Activated CD8-positive, alpha-beta memory T cell treated with anti-CD3 and anti-CD28 coated beads, Interleukin-2, amount 50 U/mL, for 48 hours (primary cell): ENCODE measurements at regions not wholly inside any gene's neighbourhood (a gene's known extent, or its start where the extent isn't known, plus 50 kb on each side); places are given as distances from the start of the nearest gene placed in this dataset.

Experiments
- DNase-seq: peaks from one replicate; pipeline ENCODE4 v3.0.0-alpha.2; 2020

- DNase-seq: no peak
Measured at GRCh38 chr2:64196963-64197362, 52.7 kb upstream of the PELI1 start.

- no peak for DNase-seq
Measured at GRCh38 chr2:64201151-64201550, 56.9 kb upstream of the PELI1 start.

DNA sequence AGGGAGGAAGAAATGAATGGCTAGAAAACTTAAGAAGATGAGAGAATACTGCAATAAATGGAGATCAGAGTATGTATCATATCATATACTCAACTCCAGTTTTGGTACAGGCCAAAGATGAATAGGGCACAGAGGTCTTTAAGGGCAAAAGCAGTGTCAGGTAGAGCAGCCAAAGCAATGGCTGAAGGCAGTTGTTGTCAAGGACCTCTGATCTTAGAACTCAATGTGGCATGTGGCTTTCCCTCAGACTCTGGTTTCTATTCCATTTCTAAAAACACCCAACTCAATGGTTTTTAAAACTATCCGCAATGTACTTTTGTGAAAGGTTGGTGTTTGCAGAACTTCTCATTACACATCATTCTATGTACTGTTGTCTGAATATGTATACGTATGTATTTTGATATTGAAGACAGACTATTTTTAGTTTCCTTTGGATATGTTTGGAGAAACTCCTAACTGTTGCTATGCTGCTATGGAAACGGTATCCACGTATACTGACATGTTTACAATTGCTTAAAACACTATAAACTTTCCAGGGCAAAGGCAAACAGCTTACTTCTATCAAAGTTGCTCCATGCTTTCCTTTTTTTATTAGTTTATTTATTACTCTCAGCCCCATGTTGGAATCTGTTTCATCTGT, 58.1 kb upstream of the PELI1 start:
- no peak for DNase-seq

DNA sequence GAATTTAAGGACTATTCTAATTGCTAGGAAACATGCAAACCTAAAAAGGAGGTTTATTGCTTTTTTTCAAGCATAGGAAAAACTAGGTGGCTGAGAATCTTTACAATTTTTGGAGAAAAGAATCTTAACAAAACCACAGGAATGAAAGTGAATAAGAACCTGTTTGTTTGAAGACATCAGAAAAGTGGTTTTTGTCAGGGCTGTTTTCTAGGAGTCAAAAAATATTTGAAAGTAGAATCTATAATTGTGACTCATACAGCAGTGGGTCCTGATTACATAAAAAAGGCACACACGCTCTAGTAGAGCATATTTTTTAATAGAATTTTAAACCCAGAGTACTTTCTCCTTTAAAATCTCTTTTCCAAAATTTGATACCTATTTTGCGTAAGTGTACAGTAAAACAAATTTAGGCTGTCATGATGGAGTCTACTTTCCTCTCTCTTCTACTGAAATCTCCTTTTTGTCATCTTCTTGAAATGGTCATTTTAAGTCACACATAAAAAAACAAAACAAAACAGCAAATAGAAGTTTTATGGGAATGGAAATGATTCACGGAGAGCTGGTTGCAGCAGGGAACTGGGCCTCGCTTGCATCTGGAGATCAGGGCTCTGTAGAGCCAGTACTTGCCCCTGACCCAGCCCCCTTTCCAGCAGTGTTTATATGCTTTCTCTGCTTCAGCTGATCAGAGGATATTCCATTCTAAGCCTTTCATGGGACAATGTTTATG, 59.1 kb upstream of the PELI1 start:
- DNase-seq: no peak

DNA sequence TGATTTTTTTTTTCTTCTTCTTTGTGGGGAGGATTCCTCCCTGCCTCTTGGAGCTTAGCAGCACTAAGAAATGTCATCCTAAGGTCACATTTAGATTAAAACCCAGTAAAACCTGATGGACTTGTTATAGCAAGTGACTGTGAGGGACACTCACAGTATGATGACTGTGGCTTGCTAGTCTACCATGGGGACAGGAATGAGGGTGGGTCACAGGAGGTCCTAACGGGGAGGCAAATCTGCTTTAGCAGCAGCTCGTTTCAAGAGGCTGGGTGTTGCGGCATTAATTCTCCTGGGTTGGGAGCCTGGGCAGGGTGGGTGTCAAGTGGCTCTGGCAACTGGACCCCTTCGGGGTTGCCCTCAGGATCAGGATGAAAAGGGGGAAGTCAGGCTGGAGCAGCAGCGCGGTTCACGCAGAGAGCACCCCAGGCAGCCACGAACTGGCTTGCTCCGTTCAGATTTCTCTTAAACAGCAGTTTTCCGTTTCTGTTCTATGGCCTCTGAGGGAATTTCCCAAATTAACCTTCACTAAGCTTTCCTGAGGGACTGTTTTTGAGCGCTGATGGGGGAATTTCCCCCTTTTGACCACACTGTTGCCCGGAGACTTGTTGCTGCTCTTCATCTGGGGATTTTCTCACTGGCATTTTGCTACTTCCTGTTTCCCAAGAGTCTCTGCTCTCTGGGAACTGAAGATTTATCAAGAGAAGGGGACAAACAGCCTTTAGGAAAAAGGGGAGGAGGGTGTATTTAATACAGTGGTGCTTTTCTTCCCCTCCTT, 59.8 kb upstream of the PELI1 start:
- peak; percentile 61 for DNase-seq

DNA sequence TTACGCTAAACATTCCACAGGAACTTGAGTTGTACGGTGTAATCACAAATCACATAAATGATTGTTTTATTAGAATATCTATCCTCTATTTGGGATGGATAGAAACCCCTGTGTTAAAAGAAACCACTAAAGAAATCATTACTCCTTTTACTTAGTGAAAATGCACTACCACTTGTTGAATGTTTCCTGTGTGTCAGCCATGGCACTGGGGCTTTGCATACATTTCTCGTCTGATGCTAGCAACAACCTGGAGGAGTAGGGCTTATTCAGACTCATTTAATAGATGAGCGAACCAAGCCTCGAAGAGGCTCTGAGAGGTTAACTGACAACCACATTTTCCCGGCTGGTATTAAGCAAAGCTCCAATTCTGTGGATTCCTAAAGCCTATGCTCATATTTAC, 60.5 kb upstream of the PELI1 start:
- no peak for DNase-seq

DNA sequence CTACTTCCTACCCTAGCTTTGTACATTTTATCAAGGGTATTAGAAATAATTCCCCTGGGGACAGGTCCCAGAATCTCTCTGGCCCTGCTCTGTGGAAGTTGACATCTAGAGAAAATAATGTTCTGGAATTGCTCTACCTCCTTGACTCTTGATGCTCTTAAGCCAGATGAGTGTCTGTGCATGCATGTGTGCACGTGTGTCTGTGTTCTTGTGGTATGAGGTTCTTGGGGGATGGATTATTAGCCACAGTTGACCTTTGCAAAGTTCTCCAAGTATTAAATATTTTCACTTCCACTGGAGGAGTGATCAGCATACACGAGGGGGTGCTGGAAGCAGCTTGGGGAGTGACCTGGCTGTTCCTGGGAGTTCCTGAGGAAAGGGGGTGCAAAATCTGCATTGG, 61.2 kb upstream of the PELI1 start:
- no peak for DNase-seq

DNA sequence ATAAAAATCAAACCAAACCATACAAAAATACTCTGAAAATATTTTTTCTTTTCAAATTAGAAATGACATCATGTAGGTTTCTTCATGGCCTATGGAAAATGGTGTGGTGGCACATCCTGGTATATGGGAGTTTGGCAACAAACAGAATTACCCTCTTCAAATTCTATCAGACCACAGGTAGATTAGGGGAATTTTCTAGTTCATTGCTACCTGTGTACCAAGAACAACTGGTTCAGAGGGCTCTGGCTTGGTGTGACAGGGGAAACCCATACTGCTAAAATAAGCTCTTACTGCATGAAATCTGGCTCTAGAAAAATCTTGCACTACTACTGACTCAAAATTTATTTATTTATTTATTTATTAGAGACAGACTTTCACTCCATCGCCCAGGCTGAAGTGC, 63.4 kb upstream of the PELI1 start:
- no peak for DNase-seq

- no peak for DNase-seq
Measured at GRCh38 chr2:64210816-64211215, 66.6 kb upstream of the PELI1 start.

- DNase-seq: no peak
Measured at GRCh38 chr2:64211276-64211921, 67.2 kb upstream of the PELI1 start.

- no peak for DNase-seq
Measured at GRCh38 chr2:64212346-64212745, 68.1 kb upstream of the PELI1 start.

GRCh38 chr2:64212801-64213321, 68.6 kb upstream of the PELI1 start:
- no peak for DNase-seq

DNA sequence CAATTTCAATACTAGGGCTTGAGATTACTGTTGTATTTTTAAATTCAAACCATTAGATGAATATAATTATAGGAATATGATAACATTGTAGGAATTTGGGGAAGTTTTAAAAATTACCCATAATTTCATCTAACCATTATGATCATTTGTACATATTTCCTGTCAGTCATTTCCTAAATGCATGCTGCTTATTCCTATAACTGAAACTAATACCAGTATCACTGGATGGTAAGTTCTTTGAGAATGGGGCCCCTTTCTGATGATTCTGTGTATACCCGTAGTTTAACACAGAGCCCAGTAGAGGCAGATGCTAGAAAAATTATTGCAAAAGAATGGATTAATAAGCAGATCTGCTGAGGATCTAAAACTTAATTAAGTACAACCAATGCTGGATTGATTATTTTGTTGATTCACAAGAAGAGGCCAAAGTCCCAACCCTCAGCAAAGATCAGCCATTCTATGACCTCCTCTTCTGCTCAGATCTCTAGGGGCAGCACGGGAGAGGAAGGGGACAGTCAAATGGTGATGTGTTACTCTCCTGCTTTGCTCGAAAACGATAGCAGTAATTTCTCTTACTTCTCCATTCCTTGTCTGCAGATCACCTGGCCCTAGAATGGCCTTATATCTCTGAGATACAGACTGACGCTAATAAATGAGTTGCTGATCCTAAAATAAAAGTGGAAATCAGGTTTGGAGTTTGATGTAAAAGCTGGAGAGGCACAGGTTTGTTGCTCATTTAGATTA, 69.5 kb upstream of the PELI1 start:
- DNase-seq: no peak

GRCh38 chr2:64214281-64215115, 70.3 kb upstream of the PELI1 start:
- peak; percentile 62 for DNase-seq

DNA sequence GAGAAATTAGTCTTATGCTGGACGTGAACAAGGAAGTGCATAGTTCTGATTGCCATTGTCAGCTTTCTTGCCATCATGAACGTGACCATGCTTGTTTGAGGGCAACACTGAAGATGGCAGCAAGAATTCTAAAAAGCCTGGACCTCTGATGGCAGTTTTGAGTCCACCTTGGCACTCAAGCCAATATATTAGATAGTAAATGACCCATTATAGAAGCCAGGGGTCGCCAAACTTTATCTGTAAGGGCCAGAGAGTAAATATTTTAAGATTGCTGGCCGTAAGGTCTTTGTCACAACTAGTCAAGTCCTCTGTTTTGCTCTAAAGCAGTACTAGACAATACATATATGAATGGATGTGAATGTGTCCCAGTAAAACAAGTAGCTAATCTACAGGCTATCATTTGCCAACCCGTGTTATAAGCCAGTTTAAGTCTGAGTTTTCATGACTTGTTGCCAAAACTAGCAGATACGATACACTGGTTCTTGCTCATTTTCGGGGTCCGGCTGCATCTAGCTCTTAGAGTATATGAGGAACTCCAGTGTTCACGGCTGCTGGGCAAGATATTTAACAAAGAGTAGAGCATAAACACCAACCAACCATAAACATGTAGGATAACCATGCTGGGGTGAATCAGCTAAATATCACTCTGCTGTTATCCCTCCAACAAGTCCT, 73.1 kb upstream of the PELI1 start:
- no peak for DNase-seq

DNA sequence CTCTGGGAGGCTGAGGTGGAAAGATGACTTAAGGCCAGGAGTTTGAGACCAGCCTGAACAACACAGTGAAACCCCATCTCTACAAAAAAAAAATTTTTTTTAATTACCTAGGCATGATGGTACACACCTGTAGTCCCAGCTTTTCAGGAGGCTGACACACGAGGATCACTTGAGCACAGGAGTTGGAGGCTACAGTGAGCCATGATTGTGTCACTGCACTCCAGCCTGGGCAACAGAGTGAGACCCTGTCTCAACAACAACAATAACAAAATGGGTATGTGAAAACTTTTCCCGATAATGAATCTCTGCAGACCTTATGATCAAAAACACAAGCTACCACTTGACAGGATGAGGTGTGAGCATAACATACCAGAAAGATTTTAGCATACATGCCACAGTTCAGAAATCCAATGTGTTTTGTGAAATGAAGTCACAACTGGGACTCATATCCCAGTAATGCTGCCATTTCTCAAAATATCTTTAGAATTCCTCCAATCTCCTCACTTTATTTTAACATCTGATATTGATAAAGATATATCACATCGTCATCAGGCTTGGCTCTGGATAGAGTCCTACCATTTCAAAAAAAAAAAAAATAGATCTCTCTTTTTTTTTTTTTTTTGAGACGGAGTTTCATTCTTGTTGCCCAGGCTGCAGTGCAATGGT, 74.0 kb upstream of the PELI1 start:
- DNase-seq: no peak

- no peak for DNase-seq
Measured at GRCh38 chr2:64219149-64219548, 74.9 kb upstream of the PELI1 start.

DNA sequence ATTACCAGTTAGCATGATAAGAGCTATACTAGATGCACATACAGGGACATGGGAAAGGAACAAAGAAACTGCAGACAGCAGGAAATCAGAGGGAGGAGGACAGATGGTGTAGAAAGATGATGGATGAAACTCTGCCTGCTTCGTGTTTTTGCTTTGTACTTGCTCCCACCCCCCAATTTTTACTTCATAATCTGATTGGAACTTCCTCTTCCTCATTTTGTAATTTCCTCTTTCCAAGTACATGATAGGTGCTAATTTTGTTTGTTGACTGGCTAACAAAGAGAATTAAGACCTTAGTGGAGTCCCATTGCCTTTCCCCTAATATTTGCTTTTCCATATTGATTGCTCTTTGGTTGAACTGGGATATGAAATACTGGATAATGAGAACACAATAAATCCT, 76.0 kb upstream of the PELI1 start:
- no peak for DNase-seq

DNA sequence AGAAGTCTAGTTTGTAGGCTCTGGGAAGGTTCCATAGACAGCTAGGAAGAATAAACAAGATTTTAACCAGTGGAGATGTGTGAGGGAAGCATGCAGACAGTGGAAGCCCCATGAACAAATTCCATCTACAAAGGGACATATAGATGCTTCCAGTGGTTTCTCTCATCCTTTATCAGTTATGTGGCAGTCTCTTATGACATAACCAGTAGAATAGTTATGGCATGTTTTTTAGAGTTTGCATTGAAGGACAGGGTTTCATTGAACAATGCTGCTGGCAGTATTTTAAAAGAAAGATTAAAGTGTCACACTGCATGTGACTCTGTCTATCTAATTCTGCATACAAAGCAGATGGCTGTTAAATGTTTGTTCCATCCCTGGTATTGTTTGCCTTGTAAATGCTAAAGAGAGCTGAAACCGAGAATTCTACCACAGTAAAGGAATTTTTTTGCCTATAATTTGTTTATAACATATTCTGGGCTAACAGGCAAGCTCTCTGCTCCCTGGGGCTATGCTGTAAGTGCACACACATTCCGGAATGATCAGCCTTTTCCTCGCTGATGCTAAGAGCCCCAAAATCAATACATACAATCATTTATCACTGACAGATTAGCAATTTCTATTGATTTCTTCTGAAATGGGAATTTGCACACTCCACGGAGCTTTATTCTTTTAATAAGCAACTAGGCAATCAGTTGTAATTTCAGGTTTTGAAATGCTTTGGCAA, 76.8 kb upstream of the PELI1 start:
- DNase-seq: no peak

DNA sequence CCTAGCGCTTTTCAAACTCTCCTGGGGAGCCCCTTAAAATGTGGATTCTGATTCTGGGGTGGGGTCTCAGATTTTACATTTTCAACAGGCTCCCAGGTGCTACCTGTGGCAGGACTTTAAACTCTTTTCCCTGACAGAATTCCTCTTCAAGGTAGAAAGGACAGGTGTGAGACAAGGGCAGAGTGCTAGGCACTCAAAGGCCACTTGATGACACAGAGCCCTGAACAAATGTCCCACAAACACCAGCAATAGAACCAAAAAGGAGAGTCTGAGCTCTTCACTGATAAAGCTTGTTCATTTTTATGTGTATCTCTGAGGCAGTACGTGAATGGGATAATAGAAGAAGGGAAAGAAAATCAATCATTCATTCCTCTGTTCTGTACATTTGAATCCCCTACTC, 77.7 kb upstream of the PELI1 start:
- no peak for DNase-seq
